ENCODE measurements at regions not wholly inside any gene's neighbourhood (a gene's known extent, or its start where the extent isn't known, plus 50 kb on each side); places are given as distances from the start of the nearest gene placed in this dataset.

DNA sequence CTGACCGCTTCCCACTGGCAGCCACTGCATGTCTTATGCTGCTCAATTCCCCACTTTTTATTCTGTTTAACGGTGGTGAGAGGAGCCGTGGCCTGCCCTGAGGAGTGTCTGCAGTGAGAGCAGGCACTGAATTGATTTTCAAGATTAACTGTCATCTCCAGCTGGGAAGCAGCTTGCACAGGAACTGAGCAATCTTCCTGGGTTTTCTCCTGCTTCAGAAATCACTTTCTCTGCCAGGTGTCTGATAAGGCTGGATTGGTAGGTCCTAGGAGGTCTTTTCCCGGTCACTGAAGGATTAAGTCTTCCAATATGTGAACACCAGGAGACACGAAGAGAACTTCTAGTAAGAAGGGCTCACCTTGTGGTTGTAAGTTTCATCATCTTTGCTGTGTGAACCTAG is 181.1 kb upstream of the RAD23B start:
- Histone ChIP-seq H3K4me3 (ENCODE audit: extremely low read depth in 1 of 4, insufficient read depth in 2 of 4, low read depth in 3 of 4, low read length in 4 of 4) (no peak overlapping the region), H3K79me2 (ENCODE audit: control insufficient read depth in 1 of 2, insufficient read depth in 2 of 2, low read length in 2 of 2) (no peaks in the 10 kb centered on the region), H3K56ac (replicated peaks; ENCODE audit: insufficient read length, low read depth, low read length) (no peak overlapping the region), H3K4me1 (replicated peaks in 1 of 4; ENCODE audit: control insufficient read depth in 3 of 4, insufficient read depth in 4 of 4, low read length in 3 of 4) (no peaks in the 10 kb centered on the region), H3K4ac (replicated peaks; ENCODE audit: insufficient read length, low read depth, low read length) (no peak overlapping the region), H3K18ac (ENCODE audit: extremely low read depth, low read length) (no peak overlapping the region), H3K79me1 (ENCODE audit: low read depth, low read length) (no peaks in the 10 kb centered on the region), H3K9me3 (ENCODE audit: insufficient read depth in 2 of 2, low read depth in 1 of 2, low read length in 1 of 2) (no peaks in the 10 kb centered on the region), H4K91ac (replicated peaks; ENCODE audit: insufficient read length, low read length) (no peak overlapping the region), H3K36me3 (ENCODE audit: control insufficient read depth in 2 of 4, insufficient read depth in 4 of 4, low read length in 3 of 4) (no peaks in the 10 kb centered on the region), H3K9ac (replicated peaks in 1 of 4; ENCODE audit: extremely low read depth in 1 of 4, low read depth in 3 of 4, low read length in 3 of 4) (no peak overlapping the region), H3K4me2 (ENCODE audit: insufficient read depth in 1 of 2, low read depth in 2 of 2, low read length in 2 of 2) (no peak overlapping the region), H2AK5ac (ENCODE audit: low read depth, low read length) (no peak overlapping the region), H3K23ac (ENCODE audit: insufficient read length) (no peak overlapping the region), H2BK12ac (ENCODE audit: low read depth, low read length) (no peak overlapping the region), H3K27me3 (replicated peaks in 1 of 4; ENCODE audit: control insufficient read depth in 3 of 4, extremely low read depth in 1 of 4, insufficient read depth in 3 of 4, low read length in 3 of 4) (no peaks in the 10 kb centered on the region), H2AFZ (ENCODE audit: low read length) (no peak overlapping the region), H4K5ac (ENCODE audit: insufficient read length, low read depth, low read length) (no peak overlapping the region), H4K20me1 (replicated peaks in 1 of 2; ENCODE audit: control insufficient read depth in 1 of 2, insufficient read depth in 2 of 2, low read length in 2 of 2) (no peaks in the 10 kb centered on the region), H3K27ac (ENCODE audit: low read depth, low read length) (no peak overlapping the region), H3K14ac (ENCODE audit: insufficient read length) (no peak overlapping the region), H2BK120ac (replicated peaks; ENCODE audit: low read depth, low read length) (no peak overlapping the region), H2BK20ac (ENCODE audit: low read length) (no peak overlapping the region), H4K8ac (ENCODE audit: extremely low read depth, insufficient read depth, low read length) (no peak overlapping the region), H3K23me2 (ENCODE audit: low read depth, low read length) (no peaks in the 10 kb centered on the region), H2BK5ac (ENCODE audit: low read depth, low read length) (no peak overlapping the region), H2BK15ac (ENCODE audit: low read length) (no peak overlapping the region)
- ChIA-PET POLR2A (ENCODE audit: partially characterized antibody) (no interaction called here), CTCF (ENCODE audit: partially characterized antibody) (interaction anchor here (1.2 kb wide), 1 partner anchor 36 kb away, joined by 4 read pairs; no protein-coding TSS in a partner anchor)
- FAIRE-seq = no peak
- TF ChIP-seq RNF2 (IDR thresholded peaks at IDR 0.05; ENCODE audit: borderline replicate concordance, low read depth, low read length, missing control alignments, poor library complexity, severe bottlenecking) = no peak
- no peak for TF ChIP-seq GTF2F1 (IDR thresholded peaks at IDR 0.05; ENCODE audit: borderline replicate concordance, low read depth, low read length)
- TF ChIP-seq, protein P1, sequence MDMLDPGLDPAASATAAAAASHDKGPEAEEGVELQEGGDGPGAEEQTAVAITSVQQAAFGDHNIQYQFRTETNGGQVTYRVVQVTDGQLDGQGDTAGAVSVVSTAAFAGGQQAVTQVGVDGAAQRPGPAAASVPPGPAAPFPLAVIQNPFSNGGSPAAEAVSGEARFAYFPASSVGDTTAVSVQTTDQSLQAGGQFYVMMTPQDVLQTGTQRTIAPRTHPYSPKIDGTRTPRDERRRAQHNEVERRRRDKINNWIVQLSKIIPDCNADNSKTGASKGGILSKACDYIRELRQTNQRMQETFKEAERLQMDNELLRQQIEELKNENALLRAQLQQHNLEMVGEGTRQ (IDR thresholded peaks at IDR 0.05; ENCODE audit: low read length) = no peak
- no peak for TF ChIP-seq ZNF274 (IDR thresholded peaks at IDR 0.05; ENCODE audit: borderline replicate concordance, extremely low read depth, low read length)
- TF ChIP-seq MAFK (IDR thresholded peaks at IDR 0.05; ENCODE audit: low read depth, low read length) = no peak
- TF ChIP-seq NANOG (IDR thresholded peaks at IDR 0.05; ENCODE audit: insufficient read depth, low read depth, low read length, poor library complexity, severe bottlenecking) = no peak
- no peak for TF ChIP-seq JUN (IDR thresholded peaks at IDR 0.05; ENCODE audit: low read depth, low read length)
- no peak for TF ChIP-seq BRCA1 (IDR thresholded peaks at IDR 0.05; ENCODE audit: low read depth, low read length)
- TF ChIP-seq EP300 (IDR thresholded peaks at IDR 0.05; ENCODE audit: borderline replicate concordance in 1 of 2, low read depth in 2 of 2, low read length in 2 of 2) = no peak
- 87% methylated on average over 5 of the region's 5 CpGs; no CpG with 5 or more reads in 1 of the 2 experiments for WGBS, 2 experiments (ENCODE audit: extremely low coverage in 1 of 2, insufficient coverage in 1 of 2, insufficient read length in 1 of 2, insufficient replicate concordance in 2 of 2, low coverage in 1 of 2, low lambda C conversion rate in 2 of 2, missing lambda C conversion rate in 1 of 2)
- DNase-seq (ENCODE audit: low read depth in 1 of 2, low spot score in 2 of 2) = no peak
